Psoas muscle (tissue), 7 donors: ENCODE measurements at regions not wholly inside any gene's neighbourhood (a gene's known extent, or its start where the extent isn't known, plus 50 kb on each side); places are given as distances from the start of the nearest gene placed in this dataset.

Source experiments
- ATAC-seq, 4 donors: fragments of 200-7000 bp; cut with Tn5 transposase; one replicate each; pipeline ENCODE4 v1.9.1; 2020; ENCODE audit warnings: moderate library complexity in 3 of 4, mild to moderate bottlenecking in 2 of 4
- DNase-seq, 2 donors: peaks; one replicate each; pipeline ENCODE4 v3.0.0-alpha.2; 2020
- H3K27ac ChIP-seq: fragments of 200-600 bp; one replicate; pipeline ENCODE4 v1.8.0; 2022
- H3K27me3 ChIP-seq, 3 donors: fragments of 200-600 bp in 1 of 3; one replicate each; pipeline versions ENCODE4 v1.6.1 to v1.8.0; 2013 to 2022; ENCODE audit warnings: low read length in 2 of 3, mild to moderate bottlenecking in 2 of 3, moderate library complexity in 1 of 3; ENCODE audit not compliant: insufficient read depth in 3 of 3
- H3K36me3 ChIP-seq, 2 donors: fragments of 200-600 bp in 1 of 2; one replicate each; pipeline versions ENCODE4 v1.6.1 to v1.8.0; 2013 to 2022; ENCODE audit warnings: low read depth in 1 of 2, mild to moderate bottlenecking in 1 of 2, moderate library complexity in 1 of 2; ENCODE audit not compliant: insufficient read depth in 1 of 2
- H3K4me1 ChIP-seq: fragments of 200-600 bp; one replicate; pipeline ENCODE4 v1.8.0; 2022
- H3K4me3 ChIP-seq: fragments of 200-600 bp; one replicate; pipeline ENCODE4 v1.8.0; 2022; ENCODE audit warnings: mild to moderate bottlenecking
- H3K9me3 ChIP-seq: fragments of 200-600 bp; one replicate; pipeline ENCODE4 v1.8.0; 2022
- WGBS, 3 donors: extraction: QIAGEN DNeasy Blood & Tissue Kit; methylation state at CpG; one replicate each; pipeline versions ENCODE4 v1.1.6 to v1.1.7; 2013; 5-methylcytosine and 5-hydroxymethylcytosine counted together
- intact Hi-C, 2 donors: fragments of 100-400 bp; cut with DNase I; formaldehyde crosslinking; loops; one replicate each; pipeline versions ENCODE4 v1.11.0 to v1.14.2; 2022
- TF ChIP-seq, protein P1 (sequence below): fragments of 200-600 bp; IDR thresholded peaks from one replicate; pipeline ENCODE4 v1.8.0; 2022; ENCODE audit warnings: antibody characterized with exemption
- donor health status: healthy with polysubstance abuse.
- donor health status: DM: no; HTN: no; CAD: no; lungs with moderate emphysema.
- donor health status: Bipolar disorder and iron deficiency.
- donor health status: healthy.
- donor health status: DM: yes; HTN: yes; CAD: no.
- donor health status: DM: no; HTN: no; CAD: no.
- donor health status: DM: yes; HTN: yes; CAD: no.

DNA sequence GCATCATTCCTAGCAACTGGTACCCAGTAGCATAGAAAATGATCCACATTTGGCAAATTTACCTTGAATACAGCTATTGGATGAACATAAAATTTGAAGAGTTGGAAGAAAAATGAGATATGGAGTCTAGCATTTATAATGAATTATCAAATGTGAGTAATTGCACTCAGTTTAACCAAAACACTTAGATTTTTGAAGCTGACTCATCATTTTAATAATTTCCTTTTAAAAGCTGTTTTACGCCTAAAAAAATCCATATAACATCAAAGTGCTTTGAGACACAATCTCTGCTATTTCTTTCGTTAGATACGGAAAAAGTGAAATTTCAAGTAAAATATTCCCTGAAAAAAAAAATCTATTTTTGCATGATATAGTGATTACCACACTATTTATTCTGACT, 767.4 kb downstream of the ROBO2 start:
- Histone ChIP-seq H3K36me3 (no peaks in the 10 kb centered on the region), H3K4me3 (no peak overlapping the region), H3K27ac (no peak overlapping the region), H3K4me1 (no peaks in the 10 kb centered on the region), H3K27me3 (no peaks in the 10 kb centered on the region), H3K9me3 (no peaks in the 10 kb centered on the region)
- DNase-seq (no peak), ATAC-seq (no peak)
- TF ChIP-seq, protein P1, sequence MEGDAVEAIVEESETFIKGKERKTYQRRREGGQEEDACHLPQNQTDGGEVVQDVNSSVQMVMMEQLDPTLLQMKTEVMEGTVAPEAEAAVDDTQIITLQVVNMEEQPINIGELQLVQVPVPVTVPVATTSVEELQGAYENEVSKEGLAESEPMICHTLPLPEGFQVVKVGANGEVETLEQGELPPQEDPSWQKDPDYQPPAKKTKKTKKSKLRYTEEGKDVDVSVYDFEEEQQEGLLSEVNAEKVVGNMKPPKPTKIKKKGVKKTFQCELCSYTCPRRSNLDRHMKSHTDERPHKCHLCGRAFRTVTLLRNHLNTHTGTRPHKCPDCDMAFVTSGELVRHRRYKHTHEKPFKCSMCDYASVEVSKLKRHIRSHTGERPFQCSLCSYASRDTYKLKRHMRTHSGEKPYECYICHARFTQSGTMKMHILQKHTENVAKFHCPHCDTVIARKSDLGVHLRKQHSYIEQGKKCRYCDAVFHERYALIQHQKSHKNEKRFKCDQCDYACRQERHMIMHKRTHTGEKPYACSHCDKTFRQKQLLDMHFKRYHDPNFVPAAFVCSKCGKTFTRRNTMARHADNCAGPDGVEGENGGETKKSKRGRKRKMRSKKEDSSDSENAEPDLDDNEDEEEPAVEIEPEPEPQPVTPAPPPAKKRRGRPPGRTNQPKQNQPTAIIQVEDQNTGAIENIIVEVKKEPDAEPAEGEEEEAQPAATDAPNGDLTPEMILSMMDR = no peak
- WGBS, 3 donors = 88 to 91% (median 90%) methylated on average over 3 of the region's 3 CpGs
- intact Hi-C loops = no loop called here

DNA sequence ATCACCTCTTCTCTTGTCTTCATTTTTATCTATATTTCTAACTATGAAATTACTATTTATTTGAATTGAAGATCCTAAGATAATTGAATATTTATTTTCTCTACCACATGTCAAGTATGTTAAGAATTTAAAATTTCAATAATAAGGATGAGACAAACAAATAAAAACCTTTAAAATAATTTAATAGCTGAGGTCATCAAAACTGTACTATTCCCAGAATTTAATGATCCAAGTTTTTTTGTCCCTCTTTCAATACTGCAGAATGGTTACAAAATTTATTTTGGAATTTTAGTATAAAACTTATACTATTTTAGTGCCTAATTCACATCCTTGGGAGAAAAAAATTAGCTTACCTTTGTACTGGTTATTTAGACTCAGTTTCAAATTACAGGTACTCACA, 774.9 kb downstream of the ROBO2 start:
- no peaks in the 10 kb centered on the region for H3K9me3 ChIP-seq
- intact Hi-C loops = no loop called here

DNA sequence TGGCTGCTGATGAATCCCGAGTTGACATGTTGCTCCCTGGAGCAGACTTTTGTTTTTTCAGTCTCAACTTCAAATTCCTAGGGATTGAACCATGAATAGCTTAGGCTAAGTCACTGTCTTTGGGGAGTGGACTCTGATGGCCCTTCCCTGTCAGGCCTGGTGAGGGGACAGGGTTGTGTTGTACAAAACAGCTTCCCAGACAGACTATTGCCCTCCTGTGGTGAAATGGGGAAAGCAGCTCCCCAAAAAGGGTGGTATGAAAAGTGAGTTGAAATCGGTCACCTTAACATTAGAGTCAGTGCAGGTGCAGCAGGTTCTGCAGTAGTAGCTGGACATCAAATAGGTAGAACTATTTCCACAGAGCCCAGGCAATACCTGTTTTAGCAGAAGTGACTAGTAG, 775.6 kb downstream of the ROBO2 start:
- no peak for DNase-seq
- Histone ChIP-seq H3K27ac (no peak overlapping the region), H3K27me3 (no peaks in the 10 kb centered on the region), H3K4me3 (no peak overlapping the region), H3K9me3 (no peaks in the 10 kb centered on the region), H3K36me3 (no peaks in the 10 kb centered on the region), H3K4me1 (no peaks in the 10 kb centered on the region)
- ATAC-seq = no peak
- 82 to 90% (median 84%) methylated on average over 2 of the region's 2 CpGs for WGBS, 3 donors
- TF ChIP-seq, protein P1 = no peak
- intact Hi-C loops = no loop called here

More for the DNA sequence above, 774.9 kb downstream of the ROBO2 start:
- ATAC-seq (no peak), DNase-seq (no peak)
- Histone ChIP-seq H3K4me1 (no peaks in the 10 kb centered on the region), H3K4me3 (no peak overlapping the region), H3K36me3 (no peaks in the 10 kb centered on the region), H3K27me3 (no peaks in the 10 kb centered on the region), H3K27ac (no peak overlapping the region)
- TF ChIP-seq, protein P1 = no peak

DNA sequence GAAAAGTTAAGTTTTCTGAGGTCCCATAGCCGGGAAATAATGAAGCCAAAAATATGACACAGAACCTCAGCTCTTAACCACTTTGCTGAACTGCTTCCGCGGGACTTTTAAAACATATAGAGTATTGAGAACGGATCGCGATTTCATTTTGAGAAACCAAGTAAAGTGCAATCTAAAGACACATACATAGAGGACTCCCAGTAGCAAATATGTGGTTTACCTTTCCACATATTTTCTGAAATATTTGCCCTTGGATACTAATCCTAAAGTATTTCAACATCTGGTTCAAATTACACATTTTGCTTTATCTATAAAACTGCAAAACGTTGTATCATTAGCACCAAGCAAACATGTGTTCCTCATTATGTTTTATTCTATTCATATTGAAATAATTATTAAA, 776.5 kb downstream of the ROBO2 start:
- no peak overlapping the region for H3K27ac ChIP-seq
- no peaks in the 10 kb centered on the region for H3K27me3 ChIP-seq
- DNase-seq (no peak), ATAC-seq (no peak)
- H3K36me3 ChIP-seq = no peaks in the 10 kb centered on the region
- intact Hi-C loops = no loop called here
- 58 to 72% (median 65%) methylated on average over 7 of the region's 7 CpGs for WGBS, 3 donors
- TF ChIP-seq, protein P1 = no peak
- H3K4me3 ChIP-seq = no peak overlapping the region
- H3K9me3 ChIP-seq = no peaks in the 10 kb centered on the region
- no peaks in the 10 kb centered on the region for H3K4me1 ChIP-seq

DNA sequence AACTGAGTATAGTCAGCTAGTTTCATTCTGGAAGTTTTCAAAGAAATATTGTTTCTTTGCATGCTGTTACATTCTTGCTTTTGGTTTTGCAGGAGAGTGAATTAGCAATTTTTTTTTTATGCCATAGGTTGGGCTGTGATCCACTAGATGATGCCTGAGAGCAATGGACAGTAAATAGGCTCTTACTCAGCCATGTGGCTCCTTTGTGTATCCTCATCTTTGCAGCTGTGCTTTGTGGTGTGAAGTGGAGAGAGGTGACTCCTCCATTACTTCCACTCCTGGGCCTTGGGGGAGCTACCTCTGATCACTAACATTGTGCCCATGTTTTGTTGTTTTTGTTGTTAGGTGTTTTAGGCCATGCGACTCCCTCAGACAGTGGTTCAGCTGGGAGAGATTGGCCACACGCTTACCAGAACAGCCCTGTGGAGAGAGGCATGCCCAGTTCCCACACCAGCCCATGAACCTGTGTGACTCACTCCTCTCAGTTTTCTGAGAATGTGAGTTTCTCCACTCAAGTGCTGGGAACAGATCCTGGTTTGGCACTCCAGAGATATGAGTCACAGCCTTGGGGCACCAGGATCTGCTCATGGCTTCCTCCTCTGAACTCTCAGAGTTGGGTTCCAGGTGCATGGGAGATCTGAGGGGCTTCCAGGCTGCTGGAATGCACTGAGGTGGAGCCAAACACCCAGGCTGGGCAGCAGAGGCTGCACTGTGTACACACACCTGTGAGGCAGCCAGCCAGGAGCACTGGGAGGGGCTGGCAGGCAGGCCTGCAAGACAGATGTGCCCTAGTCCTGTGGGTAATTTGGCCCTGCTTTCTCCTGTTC, 785.3 kb downstream of the ROBO2 start:
- Histone ChIP-seq H3K4me1 (no peaks in the 10 kb centered on the region), H3K4me3 (no peak overlapping the region), H3K9me3 (peaks cover 9% of the 10 kb centered on the region), H3K36me3 (no peaks in the 10 kb centered on the region), H3K27ac (no peak overlapping the region), H3K27me3 (no peaks in the 10 kb centered on the region)
- 82 to 89% (median 88%) methylated on average over 2 of the region's 2 CpGs for WGBS, 3 donors
- TF ChIP-seq, protein P1 = no peak
- intact Hi-C loops = no loop called here
- DNase-seq (peak in 1 of 2 donors; percentile 32), ATAC-seq (no peak)
